Gastroesophageal sphincter (tissue), 4 donors: ENCODE measurements at regions not wholly inside any gene's neighbourhood (a gene's known extent, or its start where the extent isn't known, plus 50 kb on each side); places are given as distances from the start of the nearest gene placed in this dataset.
"Not testable (repeated sequence)": the region's sequence is repeated elsewhere in the genome, so short reads cannot be mapped to it uniquely, and the experiment has no call there.

Experiments
- ATAC-seq: fragments of 150-250 bp; one replicate; pipeline ENCODE4 v1.9.1; 2016; ENCODE audit warnings: mild to moderate bottlenecking, moderate library complexity
- H3K27ac ChIP-seq, 4 donors: fragments of 200-600 bp; sonication (generic) in 3 of 4; 1 replicate in 3 of 4; 2 replicates in 1 of 4; pipeline ENCODE4 v1.5.1; 2016 to 2019
- H3K27me3 ChIP-seq: fragments of 200-600 bp; sonication (generic); one replicate; pipeline ENCODE4 v1.5.1; 2019
- H3K36me3 ChIP-seq, 2 donors: fragments of 200-600 bp; sonication (generic); one replicate each; pipeline ENCODE4 v1.5.1; 2019; ENCODE audit warnings: control low read depth in 1 of 2
- H3K4me1 ChIP-seq, 3 donors: fragments of 200-600 bp; sonication (generic); 1 replicate in 2 of 3; 2 replicates in 1 of 3; pipeline ENCODE4 v1.5.1; 2016 to 2019; ENCODE audit warnings: control low read depth in 2 of 3
- H3K4me3 ChIP-seq, 2 donors: fragments of 200-600 bp; sonication (generic); one replicate each; pipeline ENCODE4 v1.5.1; 2019; ENCODE audit warnings: mild to moderate bottlenecking in 1 of 2, moderate library complexity in 1 of 2
- H3K9me3 ChIP-seq, 3 donors: fragments of 200-600 bp; sonication (generic); one replicate each; pipeline ENCODE4 v1.5.1; 2017 to 2019; ENCODE audit warnings: control low read depth in 2 of 3
- CTCF ChIP-seq, 4 experiments: fragments of 200-600 bp in 2 of 4; fragments of 450-650 bp in 2 of 4; sonication (generic) in 1 of 4; IDR thresholded peaks; one replicate each; pipeline ENCODE4 v1.5.1; 2017 to 2019; ENCODE audit warnings: antibody characterized with exemption in 4 of 4, mild to moderate bottlenecking in 2 of 4, moderate library complexity in 2 of 4
- WGBS, 2 donors: methylation state at CpG; one replicate each; pipeline ENCODE4 v1.1.5; 2018; ENCODE audit warnings: low coverage in 1 of 2; 5-methylcytosine and 5-hydroxymethylcytosine counted together

- ATAC-seq, result not testable (repeated sequence)
Measured at GRCh38 chr22:15811141-15811540, 121.3 kb downstream of the POTEH start.

DNA sequence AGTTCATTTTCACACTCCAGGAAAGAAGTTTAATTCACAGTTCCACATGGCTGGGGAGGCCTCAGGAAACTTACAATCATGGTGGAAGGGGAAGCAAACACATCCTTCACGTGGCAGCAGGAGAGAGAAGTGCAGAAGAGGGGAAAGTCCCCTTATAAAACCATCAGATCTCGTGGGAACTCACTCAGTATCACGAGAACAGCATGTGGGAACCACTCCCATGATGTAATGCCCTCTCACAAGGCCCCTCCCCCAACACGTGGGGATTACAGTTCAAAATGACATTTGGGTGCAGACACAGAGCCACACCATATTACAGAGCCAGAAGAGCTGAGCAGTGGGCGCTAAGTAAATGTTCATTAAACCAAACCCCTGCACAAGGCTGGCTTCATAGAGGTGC, 126.0 kb downstream of the POTEH start:
- not testable (repeated sequence) for H3K27me3 ChIP-seq, H3K36me3 ChIP-seq, ATAC-seq, H3K27ac ChIP-seq, H3K9me3 ChIP-seq, H3K4me3 ChIP-seq, H3K4me1 ChIP-seq
- no CpG with 5 or more reads among the region's 5 CpGs for WGBS, 2 donors

More at GRCh38 chr22:15811141-15811540, 121.3 kb downstream of the POTEH start:
- not testable (repeated sequence) for H3K36me3 ChIP-seq, H3K27me3 ChIP-seq, H3K9me3 ChIP-seq, H3K27ac ChIP-seq, H3K4me1 ChIP-seq, H3K4me3 ChIP-seq
- peak in 1 of 4 experiments; percentile 18 for TF ChIP-seq CTCF (IDR thresholded peaks at IDR 0.05)
- WGBS, 2 donors, result 27 to 29% methylated on average over 1 of the region's 1 CpG

- H3K36me3 ChIP-seq, H3K27me3 ChIP-seq, ATAC-seq, H3K4me3 ChIP-seq, H3K27ac ChIP-seq, H3K4me1 ChIP-seq, H3K9me3 ChIP-seq: not testable (repeated sequence)
- no CpG with 5 or more reads among the region's 3 CpGs for WGBS, 2 donors
Measured at GRCh38 chr22:15816470-15816869, 126.6 kb downstream of the POTEH start.

DNA sequence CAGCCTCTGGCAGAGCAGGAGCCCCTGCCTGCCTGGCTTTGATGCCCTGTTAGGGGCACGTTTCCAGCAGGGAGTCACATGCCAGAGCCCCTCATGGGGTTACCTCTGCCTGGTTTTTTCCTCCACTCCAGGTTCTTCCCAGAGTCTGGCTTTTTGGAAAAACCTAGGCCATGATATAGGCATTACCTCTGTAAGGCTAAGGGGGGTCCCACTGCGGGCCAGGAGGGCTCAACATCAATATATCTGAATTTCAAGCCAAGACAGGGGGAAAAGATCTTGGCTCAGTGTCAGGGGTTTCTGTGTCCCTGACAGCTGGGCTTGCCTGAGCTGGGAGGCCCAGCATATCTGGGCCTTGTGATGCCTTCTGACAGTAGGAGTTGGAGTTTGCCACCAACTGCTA, 127.4 kb downstream of the POTEH start:
- not testable (repeated sequence) for H3K4me3 ChIP-seq, ATAC-seq
- no CpG with 5 or more reads among the region's 2 CpGs for WGBS, 2 donors

DNA sequence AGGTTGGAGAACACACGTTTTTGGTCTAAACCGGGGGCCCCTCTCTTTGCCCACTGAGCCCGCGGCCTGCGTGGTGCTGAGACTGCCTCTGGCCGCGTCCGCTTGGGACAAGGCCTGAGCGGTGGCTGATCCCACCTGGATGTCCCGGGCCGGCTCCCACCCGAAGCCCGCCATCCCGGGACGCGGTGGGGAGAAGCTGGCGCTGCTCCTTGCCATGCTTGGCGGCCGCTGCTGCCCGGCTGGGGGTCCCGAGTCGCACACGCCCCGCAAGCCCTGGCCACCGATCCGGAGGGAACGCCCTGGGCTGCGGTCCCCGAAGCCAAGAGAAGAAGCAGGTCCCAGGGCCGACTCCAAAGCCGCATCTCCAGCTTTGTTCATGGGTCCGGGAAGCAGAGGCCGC, 130.1 kb downstream of the POTEH start:
- not testable (repeated sequence) for H3K4me3 ChIP-seq, H3K9me3 ChIP-seq, H3K36me3 ChIP-seq, H3K27me3 ChIP-seq, H3K4me1 ChIP-seq, H3K27ac ChIP-seq, ATAC-seq
- WGBS, 2 donors, result no CpG with 5 or more reads among the region's 33 CpGs

More for the DNA sequence above, 127.4 kb downstream of the POTEH start:
- not testable (repeated sequence) for H3K27me3 ChIP-seq, H3K27ac ChIP-seq, H3K4me1 ChIP-seq, H3K9me3 ChIP-seq, H3K36me3 ChIP-seq

DNA sequence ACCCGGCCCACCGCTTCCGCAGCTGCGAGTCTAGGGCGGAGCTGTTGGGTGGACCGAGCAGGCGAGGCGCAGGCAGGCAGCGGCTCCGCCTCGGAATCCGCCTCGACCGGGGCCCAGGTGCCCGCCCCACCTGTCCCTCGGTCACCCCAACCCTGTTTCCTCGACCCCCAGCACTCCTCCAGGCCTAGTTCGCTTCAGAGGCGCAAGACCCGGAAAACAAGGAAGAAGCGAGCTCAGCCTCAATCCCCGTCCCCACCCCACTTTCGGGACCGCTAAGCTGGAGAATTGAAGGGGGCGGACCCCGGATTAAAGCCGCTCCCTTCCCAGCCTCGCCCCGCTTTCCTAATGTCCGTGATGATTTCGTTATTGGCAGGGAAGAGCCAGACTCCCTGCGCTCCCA, 131.3 kb downstream of the POTEH start:
- H3K9me3 ChIP-seq, ATAC-seq, H3K27ac ChIP-seq, H3K27me3 ChIP-seq, H3K4me3 ChIP-seq, H3K36me3 ChIP-seq, H3K4me1 ChIP-seq: not testable (repeated sequence)
- no CpG with 5 or more reads among the region's 32 CpGs for WGBS, 2 donors

DNA sequence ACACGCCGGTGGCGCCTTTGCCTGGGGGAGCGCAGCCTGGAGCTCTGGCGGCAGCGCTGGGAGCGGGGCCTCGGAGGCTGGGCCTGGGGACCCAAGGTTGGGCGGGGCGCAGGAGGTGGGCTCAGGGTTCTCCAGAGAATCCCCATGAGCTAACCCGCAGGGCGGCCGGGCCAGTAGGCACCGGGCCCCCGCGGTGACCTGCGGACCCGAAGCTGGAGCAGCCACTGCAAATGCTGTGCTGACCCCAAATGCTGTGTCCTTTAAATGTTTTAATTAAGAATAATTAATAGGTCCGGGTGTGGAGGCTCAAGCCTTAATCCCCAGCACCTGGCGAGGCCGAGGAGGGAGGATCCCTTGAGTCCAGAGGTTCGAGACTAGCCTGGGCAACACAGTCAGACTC, 132.2 kb downstream of the POTEH start:
- WGBS, 2 donors, result no CpG with 5 or more reads among the region's 22 CpGs
- not testable (repeated sequence) for H3K4me3 ChIP-seq, ATAC-seq, H3K4me1 ChIP-seq, H3K27me3 ChIP-seq, H3K9me3 ChIP-seq, H3K36me3 ChIP-seq, H3K27ac ChIP-seq

DNA sequence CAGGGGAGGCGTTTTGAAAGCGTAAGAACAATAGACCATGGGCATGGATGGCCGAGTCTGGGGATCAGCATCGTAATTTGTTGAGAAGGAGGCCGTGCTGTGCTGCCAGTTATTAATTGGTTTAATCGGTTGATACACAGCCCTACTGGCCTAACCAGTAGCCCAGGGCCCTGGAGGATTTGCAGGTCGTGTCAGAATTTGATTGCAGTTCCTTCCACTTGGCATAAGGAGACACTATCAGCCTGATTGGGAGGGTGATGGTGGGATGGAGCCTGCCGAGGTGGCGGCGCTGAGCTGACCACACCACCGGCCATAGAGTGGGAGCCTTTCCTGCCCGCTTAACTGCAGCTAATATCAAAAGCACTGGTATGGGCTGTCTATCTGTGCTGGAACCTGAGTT, 133.4 kb downstream of the POTEH start:
- H3K27me3 ChIP-seq, H3K4me1 ChIP-seq, H3K36me3 ChIP-seq, H3K9me3 ChIP-seq, ATAC-seq, H3K4me3 ChIP-seq, H3K27ac ChIP-seq: not testable (repeated sequence)
- 47% methylated on average over 2 of the region's 12 CpGs; no CpG with 5 or more reads in 1 of the 2 donors for WGBS, 2 donors

GRCh38 chr22:15832235-15832634, 142.4 kb downstream of the POTEH start:
- not testable (repeated sequence) for ATAC-seq, H3K27me3 ChIP-seq, H3K27ac ChIP-seq, H3K36me3 ChIP-seq, H3K4me1 ChIP-seq, H3K4me3 ChIP-seq, H3K9me3 ChIP-seq
- WGBS, 2 donors, result 71 to 84% methylated on average over 1 to 2 of the region's 2 CpGs

DNA sequence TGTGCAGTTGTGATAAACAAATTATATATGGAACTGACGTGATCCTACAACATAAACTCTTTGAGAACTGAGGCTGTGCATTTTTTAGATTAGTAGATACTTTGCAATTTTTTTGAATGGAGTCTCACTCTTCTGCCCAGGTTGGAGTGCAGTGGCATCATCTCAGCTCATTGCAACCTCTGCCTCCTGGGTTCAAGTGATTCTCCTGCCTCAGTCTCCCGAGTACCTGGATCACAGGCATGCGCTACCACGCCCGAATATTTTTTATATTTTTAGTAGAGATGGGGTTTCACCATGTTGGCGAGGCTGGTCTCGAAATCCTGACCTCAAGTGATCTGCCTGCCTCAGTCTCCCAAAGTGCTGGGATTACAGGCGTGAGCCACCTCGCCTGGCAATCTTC, 145.9 kb downstream of the POTEH start:
- WGBS, 2 donors, result 59 to 75% methylated on average over 4 to 7 of the region's 9 CpGs
- not testable (repeated sequence) for ATAC-seq, H3K36me3 ChIP-seq, H3K27ac ChIP-seq, H3K4me3 ChIP-seq, H3K9me3 ChIP-seq, H3K4me1 ChIP-seq, H3K27me3 ChIP-seq

DNA sequence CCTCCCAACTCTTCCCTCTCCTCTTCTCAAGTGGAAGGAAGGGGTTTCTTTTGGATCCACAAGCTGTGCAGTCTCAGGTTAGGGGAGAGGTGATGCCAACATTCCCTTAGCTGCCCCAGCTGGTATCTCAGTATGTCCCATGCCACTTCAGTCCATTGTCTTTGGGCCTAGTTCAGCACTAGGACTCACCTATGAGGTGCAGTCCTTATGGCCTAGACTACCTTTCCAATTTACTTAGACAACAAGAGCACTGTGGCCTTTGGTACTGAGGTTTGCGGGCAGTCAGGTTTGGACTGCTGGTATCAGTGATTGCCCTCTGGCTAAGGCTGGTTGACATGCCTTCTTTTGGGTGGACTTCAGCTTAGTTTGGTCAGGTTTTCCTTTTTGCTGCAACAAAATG, 159.9 kb downstream of the POTEH start:
- H3K4me3 ChIP-seq, H3K27ac ChIP-seq, H3K4me1 ChIP-seq, H3K36me3 ChIP-seq, H3K27me3 ChIP-seq, H3K9me3 ChIP-seq, ATAC-seq: not testable (repeated sequence)
- no CpG with 5 or more reads among the region's 1 CpG for WGBS, 2 donors

DNA sequence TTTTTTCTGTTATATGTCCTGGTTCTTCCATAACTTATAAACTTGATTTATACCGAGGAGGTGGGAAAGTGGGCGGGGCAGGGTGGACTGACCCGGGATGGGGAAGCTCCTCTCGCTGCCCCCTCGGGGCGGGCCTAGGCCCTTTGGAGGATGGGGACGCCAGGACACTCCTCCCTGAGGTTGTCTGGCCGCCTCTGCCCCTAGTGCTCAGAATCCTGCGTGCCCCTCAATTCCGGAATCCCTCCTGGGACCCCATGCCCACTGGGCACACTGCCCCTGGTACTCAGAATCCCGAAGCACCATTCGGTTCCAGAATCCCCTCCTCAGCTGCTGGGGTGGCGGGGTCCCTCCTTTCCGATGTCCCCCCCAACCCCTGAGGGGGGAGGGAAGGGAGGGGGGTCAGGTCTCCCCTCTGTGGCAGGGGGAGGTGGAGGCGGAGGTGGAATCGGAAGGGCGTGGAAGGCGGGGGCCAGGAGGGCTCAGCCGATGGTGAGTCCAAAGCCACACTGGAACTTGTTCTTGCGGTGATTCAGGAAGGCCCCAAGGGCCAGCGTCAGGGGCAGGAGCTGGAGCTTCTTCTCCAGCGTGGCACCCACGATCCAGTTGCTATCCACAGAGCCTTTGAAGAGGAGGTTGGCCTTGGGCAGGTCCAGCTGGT, 164.0 kb downstream of the POTEH start:
- WGBS, 2 donors, result 76% methylated on average over 3 of the region's 23 CpGs; no CpG with 5 or more reads in 1 of the 2 donors
- not testable (repeated sequence) for H3K9me3 ChIP-seq, H3K36me3 ChIP-seq, H3K27me3 ChIP-seq, H3K4me3 ChIP-seq, H3K4me1 ChIP-seq, H3K27ac ChIP-seq
- peak; percentile 13 for ATAC-seq

- not testable (repeated sequence) for H3K9me3 ChIP-seq, H3K27ac ChIP-seq, H3K4me3 ChIP-seq, H3K36me3 ChIP-seq, ATAC-seq, H3K27me3 ChIP-seq, H3K4me1 ChIP-seq
- no CpG with 5 or more reads among the region's 17 CpGs for WGBS, 2 donors
Measured at GRCh38 chr22:15854421-15854820, 164.6 kb downstream of the POTEH start.
